AG04450 (cell line): ENCODE measurements at regions not wholly inside any gene's neighbourhood (a gene's known extent, or its start where the extent isn't known, plus 50 kb on each side); places are given as distances from the start of the nearest gene placed in this dataset.

Source experiments
- CTCF ChIA-PET: fragments of 300-600, 350-600 bp; formaldehyde crosslinking; extraction: SDS; loops from one replicate; lab custom pipeline; 2022; ENCODE audit warnings: antibody characterized with exemption, inconsistent platforms; lab: Charles Lee
- POLR2A ChIA-PET: fragments of 350-600 bp; formaldehyde crosslinking; extraction: SDS; loops from one replicate; lab custom pipeline; 2021; ENCODE audit warnings: antibody characterized with exemption, inconsistent platforms; lab: Yijun Ruan, JAX
- DNase-seq: peaks from one replicate; pipeline ENCODE4 v3.0.0-alpha.2; 2011; ENCODE audit warnings: low read depth, low spot score
- H3K27ac ChIP-seq: one replicate; pipeline ENCODE4 v1.5.1; 2012; ENCODE audit warnings: low read depth, low read length, control low read depth
- H3K27me3 ChIP-seq: one replicate; pipeline ENCODE4 v1.6.0; 2012; ENCODE audit warnings: low read length; ENCODE audit not compliant: control insufficient read depth, insufficient read depth
- H3K4me3 ChIP-seq: 2 replicates; pipeline ENCODE4 v1.5.1; 2011; ENCODE audit warnings: mild to moderate bottlenecking, low read depth, low read length, control low read depth
- H3K9me3 ChIP-seq: 2 replicates; pipeline ENCODE4 v1.5.1; 2012; ENCODE audit warnings: low read length; ENCODE audit not compliant: control insufficient read depth, insufficient read depth
- TF ChIP-seq, protein P1 (sequence below): IDR thresholded peaks from 2 replicates; pipeline ENCODE4 v1.5.1; 2011; ENCODE audit warnings: low read depth, low read length, control low read depth, inconsistent platforms

DNA sequence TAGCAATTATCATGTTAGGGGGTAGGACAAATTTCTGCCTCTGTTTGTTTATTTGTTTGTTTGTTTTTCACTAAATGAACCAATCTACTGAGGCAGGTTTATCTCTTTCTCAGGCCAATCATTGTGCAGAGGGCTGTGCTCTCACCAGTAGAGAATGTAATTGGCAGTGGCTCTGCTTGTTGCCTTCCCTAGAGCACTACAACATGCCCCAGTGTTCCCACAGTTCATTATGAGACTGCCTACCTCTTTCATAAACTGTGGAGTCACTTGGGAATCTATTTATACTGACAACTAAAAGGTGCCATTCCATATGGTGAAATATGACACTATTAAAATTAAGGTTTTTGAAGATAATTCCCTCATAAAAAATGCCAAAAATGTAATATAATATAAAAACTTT lies 196.3 kb upstream of the ALCAM start:
- ChIA-PET CTCF (no interaction called here), POLR2A (no interaction called here)
- Histone ChIP-seq H3K4me3 (no peak overlapping the region), H3K27ac (no peak overlapping the region), H3K9me3 (no peaks in the 10 kb centered on the region), H3K27me3 (no peaks in the 10 kb centered on the region)
- TF ChIP-seq, protein P1, sequence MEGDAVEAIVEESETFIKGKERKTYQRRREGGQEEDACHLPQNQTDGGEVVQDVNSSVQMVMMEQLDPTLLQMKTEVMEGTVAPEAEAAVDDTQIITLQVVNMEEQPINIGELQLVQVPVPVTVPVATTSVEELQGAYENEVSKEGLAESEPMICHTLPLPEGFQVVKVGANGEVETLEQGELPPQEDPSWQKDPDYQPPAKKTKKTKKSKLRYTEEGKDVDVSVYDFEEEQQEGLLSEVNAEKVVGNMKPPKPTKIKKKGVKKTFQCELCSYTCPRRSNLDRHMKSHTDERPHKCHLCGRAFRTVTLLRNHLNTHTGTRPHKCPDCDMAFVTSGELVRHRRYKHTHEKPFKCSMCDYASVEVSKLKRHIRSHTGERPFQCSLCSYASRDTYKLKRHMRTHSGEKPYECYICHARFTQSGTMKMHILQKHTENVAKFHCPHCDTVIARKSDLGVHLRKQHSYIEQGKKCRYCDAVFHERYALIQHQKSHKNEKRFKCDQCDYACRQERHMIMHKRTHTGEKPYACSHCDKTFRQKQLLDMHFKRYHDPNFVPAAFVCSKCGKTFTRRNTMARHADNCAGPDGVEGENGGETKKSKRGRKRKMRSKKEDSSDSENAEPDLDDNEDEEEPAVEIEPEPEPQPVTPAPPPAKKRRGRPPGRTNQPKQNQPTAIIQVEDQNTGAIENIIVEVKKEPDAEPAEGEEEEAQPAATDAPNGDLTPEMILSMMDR, result no peak
- no peak for DNase-seq

DNA sequence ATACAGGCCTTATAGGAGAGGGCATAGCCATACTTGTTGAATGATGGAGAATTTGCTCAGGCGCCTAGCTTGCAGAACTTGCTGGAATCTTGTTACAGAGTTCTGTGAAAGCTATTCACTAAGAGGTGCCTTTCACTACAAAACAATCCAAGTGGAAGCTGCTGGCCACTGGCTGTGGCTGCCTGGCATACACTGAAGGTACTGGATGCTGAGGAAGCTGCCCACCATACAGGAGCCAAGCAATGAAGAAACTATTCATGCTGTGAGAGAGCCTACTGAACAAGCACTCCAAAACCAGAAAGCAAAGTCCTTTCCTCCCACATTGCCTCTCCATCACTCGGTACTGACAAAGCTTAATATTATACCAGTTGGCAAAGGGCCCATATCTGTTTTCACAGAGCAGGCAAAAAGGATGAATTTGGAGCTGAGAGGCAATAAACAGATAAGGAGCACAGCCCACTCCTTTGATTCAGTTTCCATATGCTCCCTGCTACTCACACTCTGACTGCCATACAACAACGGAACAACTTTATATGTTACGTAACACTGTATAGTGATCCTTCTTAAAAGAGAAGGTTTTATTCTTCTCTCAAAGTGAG lies 192.6 kb upstream of the ALCAM start:
- POLR2A ChIA-PET, result no interaction called here
- Histone ChIP-seq H3K27me3 (no peaks in the 10 kb centered on the region), H3K4me3 (no peak overlapping the region), H3K9me3 (no peaks in the 10 kb centered on the region), H3K27ac (no peak overlapping the region)
- DNase-seq, result no peak
- CTCF ChIA-PET, result no interaction called here
- TF ChIP-seq, protein P1, result no peak

DNA sequence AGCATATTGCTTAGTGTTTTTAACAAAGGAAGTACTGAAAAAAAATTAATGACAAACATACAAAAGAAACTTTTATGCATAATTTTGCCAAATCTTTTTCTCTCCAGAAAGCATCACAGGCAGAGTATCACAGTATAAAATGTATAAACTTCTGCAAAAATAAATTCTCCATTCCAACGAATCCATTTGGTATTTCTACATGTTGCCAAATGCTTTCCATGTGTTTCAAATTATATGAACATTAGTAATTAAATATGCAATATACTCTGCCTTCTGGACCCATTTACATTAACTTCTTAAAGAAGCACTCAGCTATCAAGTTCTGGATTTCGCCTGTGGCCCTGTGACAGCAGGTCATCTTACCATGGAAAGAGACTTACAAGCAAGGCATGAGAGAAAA lies 189.1 kb upstream of the ALCAM start:
- ChIA-PET POLR2A (no interaction called here), CTCF (interaction anchor here (0.6 kb wide), 1 partner anchor 550 kb away, joined by 3 read pairs; no protein-coding TSS in a partner anchor)
- Histone ChIP-seq H3K4me3 (no peak overlapping the region), H3K27me3 (no peaks in the 10 kb centered on the region), H3K27ac (no peak overlapping the region), H3K9me3 (no peaks in the 10 kb centered on the region)
- no peak for DNase-seq
- TF ChIP-seq, protein P1, result no peak

DNA sequence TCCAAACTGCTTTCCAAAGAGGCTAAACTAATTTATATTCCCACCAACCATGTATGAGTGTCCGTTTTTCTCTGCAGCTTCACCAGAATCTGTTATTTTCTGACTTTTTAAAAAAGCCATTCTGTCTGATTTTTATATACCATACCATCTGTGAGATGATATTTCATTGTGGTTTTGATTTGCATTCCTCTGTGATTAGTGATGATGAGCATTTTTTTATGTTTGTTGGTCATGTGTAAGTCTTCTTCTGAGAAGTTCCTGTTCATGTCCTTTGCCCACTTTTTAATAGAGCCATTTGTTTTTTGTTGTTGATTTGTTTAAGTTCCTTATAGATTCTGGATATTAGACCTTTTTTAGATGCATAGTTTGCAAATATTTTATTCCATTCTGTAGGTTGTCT lies 179.4 kb upstream of the ALCAM start:
- TF ChIP-seq, protein P1, result no peak
- no peak for DNase-seq
- POLR2A ChIA-PET, result no interaction called here
- Histone ChIP-seq H3K27me3 (no peaks in the 10 kb centered on the region), H3K4me3 (no peak overlapping the region), H3K9me3 (no peaks in the 10 kb centered on the region), H3K27ac (no peak overlapping the region)
- CTCF ChIA-PET, result interaction anchor here (0.6 kb wide), 1 partner anchor 1196 kb away, joined by 3 read pairs; no protein-coding TSS in a partner anchor

DNA sequence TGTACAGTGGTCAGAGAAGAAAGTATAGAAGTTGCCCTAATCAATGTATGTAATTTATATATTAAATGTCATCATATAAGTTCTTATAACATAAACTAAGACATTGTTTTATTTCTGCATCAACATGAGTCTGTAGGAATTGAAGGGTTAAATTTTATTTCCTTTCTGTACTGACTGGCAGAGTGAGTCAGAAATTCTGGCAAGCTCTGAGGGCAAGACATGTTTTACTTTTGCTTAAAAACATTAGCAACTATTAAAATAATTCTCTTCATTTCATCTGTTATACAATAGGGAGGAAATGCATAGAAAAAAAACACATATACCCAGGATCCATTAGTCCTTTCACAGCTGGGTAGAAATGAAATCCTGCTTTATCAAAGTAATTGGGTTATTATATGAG lies 171.4 kb upstream of the ALCAM start:
- DNase-seq, result no peak
- no peak overlapping the region for H3K27ac ChIP-seq
- H3K27me3 ChIP-seq, result no peaks in the 10 kb centered on the region
- POLR2A ChIA-PET, result no interaction called here
- TF ChIP-seq, protein P1, result no peak
- CTCF ChIA-PET, result no interaction called here
- no peaks in the 10 kb centered on the region for H3K9me3 ChIP-seq
- H3K4me3 ChIP-seq, result no peak overlapping the region
